Coronary artery (tissue), 2 donors: ENCODE measurements at regions not wholly inside any gene's neighbourhood (a gene's known extent, or its start where the extent isn't known, plus 50 kb on each side); places are given as distances from the start of the nearest gene placed in this dataset.
A peak's percentile ranks its signal among the peaks of the same experiment; 100 is the strongest.

Source experiments
- DNase-seq: peaks from one replicate; pipeline ENCODE4 v3.0.0-alpha.2; 2017; ENCODE audit warnings: low spot score
- H3K27ac ChIP-seq, 2 donors: fragments of 200-600 bp; sonication (generic); one replicate each; pipeline ENCODE4 v1.5.1; 2016 to 2019
- H3K4me3 ChIP-seq: fragments of 200-600 bp; sonication (generic); 2 replicates; pipeline ENCODE4 v1.5.1; 2016; ENCODE audit warnings: mild to moderate bottlenecking, moderate library complexity
- CTCF ChIP-seq: fragments of 200-600 bp; sonication (generic); IDR thresholded peaks from one replicate; pipeline ENCODE4 v1.5.1; 2019; ENCODE audit warnings: antibody characterized with exemption

DNA sequence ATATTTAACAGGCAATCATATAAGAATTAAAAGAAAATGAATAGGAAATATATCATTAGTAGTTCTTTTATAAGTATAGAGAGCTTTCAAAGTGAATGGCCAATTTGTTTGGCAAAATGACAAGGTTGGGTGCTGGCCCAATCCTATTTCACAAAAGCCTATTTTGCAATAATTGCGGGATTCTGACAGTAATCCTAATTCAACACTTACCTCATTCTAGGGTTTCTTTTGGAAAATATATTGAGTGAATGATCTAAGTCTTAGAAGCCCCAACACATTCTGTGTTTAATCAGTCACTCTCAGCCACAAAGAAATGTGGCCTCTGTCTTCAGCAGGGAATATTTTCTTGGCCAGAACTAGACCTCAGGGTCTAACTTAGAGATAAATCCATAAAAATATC lies 835.9 kb upstream of the ZNF608 start:
- no peak for TF ChIP-seq CTCF
- no peak overlapping the region for H3K27ac ChIP-seq
- no peak overlapping the region for H3K4me3 ChIP-seq
- DNase-seq, result no peak

- DNase-seq, result no peak
- H3K27ac ChIP-seq, result no peak overlapping the region
- H3K4me3 ChIP-seq, result no peak overlapping the region
- no peak for TF ChIP-seq CTCF
Measured at GRCh38 chr5:125583321-125584139, 837.1 kb upstream of the ZNF608 start.

DNA sequence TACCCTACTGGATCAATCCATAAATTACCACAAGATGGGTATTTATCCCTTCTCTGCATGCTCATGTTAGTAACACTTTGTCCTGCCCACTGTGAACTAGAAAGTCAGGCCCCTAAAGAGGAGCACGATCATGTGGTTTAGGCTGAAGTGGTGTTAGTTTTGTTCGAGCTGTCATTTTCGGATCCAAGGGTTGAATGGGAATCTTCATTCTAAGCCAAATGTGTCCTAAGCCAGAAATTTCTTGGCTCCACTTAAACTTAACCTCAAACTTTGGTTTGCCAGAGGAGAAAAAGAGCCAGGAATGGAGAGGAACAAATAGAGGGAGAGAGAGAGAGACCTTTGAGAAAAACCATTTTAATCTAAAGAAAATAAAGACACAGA lies 837.7 kb upstream of the ZNF608 start:
- TF ChIP-seq CTCF, result no peak
- H3K4me3 ChIP-seq, result no peak overlapping the region
- DNase-seq, result no peak
- no peak overlapping the region for H3K27ac ChIP-seq

DNA sequence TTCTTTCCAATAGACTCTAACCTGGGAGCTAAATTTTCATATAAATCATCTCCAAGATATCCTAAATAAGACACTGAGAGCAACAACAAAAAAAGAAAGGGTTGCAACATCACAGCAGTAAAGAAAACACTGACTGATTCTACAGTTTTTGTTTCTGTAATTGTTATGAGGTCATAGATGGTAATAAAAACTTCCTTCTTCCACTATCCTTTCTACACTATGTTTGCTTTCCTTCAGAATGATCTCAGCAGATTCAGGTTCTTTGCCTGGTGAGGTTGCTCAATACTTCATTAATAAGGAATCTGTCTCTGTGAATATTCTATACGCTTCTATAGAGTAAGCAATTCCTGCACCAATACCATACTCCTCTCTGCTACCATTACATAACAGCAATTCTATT lies 835.6 kb upstream of the GRAMD2B start:
- Histone ChIP-seq H3K4me3 (no peak overlapping the region), H3K27ac (no peak overlapping the region)
- no peak for DNase-seq
- TF ChIP-seq CTCF, result no peak

- no peak for TF ChIP-seq CTCF
- no peak overlapping the region for H3K4me3 ChIP-seq
- no peak overlapping the region for H3K27ac ChIP-seq
- DNase-seq, result no peak
Measured at GRCh38 chr5:125592856-125593255, 830.4 kb upstream of the GRAMD2B start.

- Histone ChIP-seq H3K4me3 (peak overlapping the region; percentile 16), H3K27ac (peak overlapping the region in 1 of 2 donors; percentile 33)
- no peak for DNase-seq
- TF ChIP-seq CTCF, result no peak
Measured at GRCh38 chr5:125595095-125595494, 828.1 kb upstream of the GRAMD2B start.

GRCh38 chr5:125595845-125596244 lies 827.4 kb upstream of the GRAMD2B start:
- Histone ChIP-seq H3K27ac (no peak overlapping the region), H3K4me3 (no peak overlapping the region)
- TF ChIP-seq CTCF, result no peak
- DNase-seq, result no peak
